ENCODE measurements at regions not wholly inside any gene's neighbourhood (a gene's known extent, or its start where the extent isn't known, plus 50 kb on each side); places are given as distances from the start of the nearest gene placed in this dataset.
"Not testable (repeated sequence)": the region's sequence is repeated elsewhere in the genome, so short reads cannot be mapped to it uniquely, and the experiment has no call there.

DNA sequence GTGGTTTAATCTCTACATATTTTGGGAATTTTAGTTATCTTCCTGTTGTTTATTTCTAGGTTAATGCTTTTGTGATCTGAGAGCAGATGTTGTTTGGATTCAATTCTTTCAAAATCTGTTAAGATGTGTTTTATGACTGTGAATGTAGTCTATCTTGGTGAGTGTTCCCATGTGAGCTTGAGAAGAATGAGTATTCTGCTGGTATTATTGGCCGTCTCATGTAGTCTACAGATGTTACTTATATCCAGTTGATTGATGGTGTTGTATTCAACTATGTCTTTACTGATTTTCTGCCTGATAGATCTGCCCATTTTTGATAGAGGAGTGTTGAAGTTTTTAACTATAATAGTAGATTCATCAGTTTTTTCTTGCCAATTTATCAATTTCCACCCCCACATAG is 141.4 kb upstream of the FOXP2 start:
- DNase-seq: no peak

DNA sequence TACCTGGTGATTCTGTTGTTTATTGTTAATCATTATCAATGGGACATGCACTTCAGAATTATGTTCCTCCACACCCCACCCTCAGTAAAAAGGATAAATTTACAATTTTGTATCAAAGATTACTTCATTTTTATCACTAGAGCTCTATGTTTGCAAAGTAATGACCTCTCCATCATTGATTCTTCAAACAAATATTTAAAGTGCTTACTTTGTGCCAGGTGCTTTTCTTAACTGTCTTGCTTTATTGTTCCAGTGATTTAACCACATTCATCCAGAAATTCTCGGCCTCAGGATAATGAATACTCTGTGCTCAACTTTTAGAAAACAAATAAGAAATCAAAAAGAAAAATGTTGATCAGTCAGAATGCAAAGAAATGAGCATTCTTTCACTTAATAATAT is 144.9 kb upstream of the FOXP2 start:
- no peak for DNase-seq

GRCh38 chr7:114267550-114267949 is 147.1 kb upstream of the FOXP2 start:
- DNase-seq: not testable (repeated sequence)

- DNase-seq: no peak
These were observed 150.6 kb upstream of the FOXP2 start for GRCh38 chr7:114264023-114264422.

- DNase-seq: no peak
These were observed 151.4 kb upstream of the FOXP2 start for GRCh38 chr7:114263219-114263618.

DNA sequence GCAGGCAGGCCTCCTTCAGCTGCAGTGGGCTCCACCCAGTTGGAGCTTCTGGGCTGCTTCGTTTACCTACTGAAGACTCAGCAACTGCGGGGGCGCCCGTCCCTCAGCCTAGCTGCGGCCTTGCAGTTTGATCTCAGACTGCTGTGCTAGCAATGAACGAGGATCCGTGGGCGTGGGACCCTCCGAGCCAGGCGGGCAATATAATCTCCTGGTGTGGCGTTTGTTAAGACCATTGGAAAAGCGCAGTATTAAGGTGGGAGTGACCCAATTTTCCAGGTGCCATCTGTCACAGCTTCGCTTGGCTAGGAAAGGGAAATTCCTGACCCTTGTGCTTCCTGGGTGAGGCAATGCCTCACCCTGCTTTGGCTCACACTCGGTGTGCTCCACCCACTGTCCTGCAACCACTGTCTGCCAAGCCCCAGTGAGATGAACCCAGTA is 159.2 kb upstream of the FOXP2 start:
- no peak for DNase-seq

GRCh38 chr7:114243646-114244045 is 171.0 kb upstream of the FOXP2 start:
- no peak for DNase-seq

GRCh38 chr7:114242992-114243507 is 171.6 kb upstream of the FOXP2 start:
- DNase-seq: no peak

DNA sequence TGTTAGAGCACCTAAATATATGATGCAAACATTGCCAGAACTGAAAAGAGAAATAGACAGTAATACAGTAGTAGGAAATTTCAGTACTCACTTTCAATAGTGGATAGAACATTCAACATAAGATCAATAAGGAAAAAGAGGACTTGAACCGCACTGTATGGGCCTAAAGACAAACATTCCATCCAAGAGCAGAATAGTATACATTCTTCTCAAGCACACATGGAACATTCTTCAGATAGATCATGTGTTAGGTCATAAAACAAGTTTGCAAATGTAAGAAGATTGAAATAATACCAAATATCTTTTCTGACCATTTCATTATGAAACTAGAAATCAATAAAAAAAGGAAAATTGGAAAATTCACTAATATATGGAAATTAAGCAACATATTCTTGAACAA is 185.4 kb upstream of the FOXP2 start:
- no peak for DNase-seq

DNA sequence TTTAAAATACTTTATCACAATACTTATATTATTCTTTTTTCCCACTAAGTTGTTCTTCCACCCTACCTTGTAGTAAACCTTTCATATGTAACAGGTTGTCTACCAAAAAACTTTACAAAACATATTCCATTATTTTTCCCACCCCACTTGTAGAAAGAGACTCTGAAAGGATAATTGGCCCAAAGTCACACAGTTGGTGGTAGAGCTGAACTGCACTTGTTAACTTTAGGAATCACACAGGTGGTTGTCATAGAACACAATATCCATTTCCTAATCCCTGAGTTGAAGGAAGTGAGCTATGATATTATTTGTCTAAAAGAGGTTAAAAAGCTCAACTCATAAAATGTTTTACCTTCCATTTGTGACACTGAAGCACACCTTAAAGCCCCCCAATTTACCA is 188.8 kb upstream of the FOXP2 start:
- no peak for DNase-seq

DNA sequence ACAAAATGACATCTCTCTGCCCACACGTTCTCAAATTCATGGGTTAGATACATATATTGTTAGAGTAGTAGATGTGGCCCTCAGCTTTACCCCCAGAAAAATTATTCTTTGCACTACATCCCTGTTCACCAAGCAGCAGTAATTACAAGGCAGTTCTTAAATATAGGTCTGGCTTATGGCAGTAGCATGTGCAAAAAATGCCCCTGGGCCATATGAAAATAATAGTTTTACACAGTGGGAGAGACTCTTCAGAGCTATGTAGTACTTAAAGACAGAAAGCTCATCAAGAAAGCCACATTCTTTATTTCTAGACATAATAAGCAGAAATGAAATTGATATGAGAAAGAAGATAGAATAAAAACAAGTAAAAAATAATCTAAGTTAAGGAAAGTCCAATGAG is 196.3 kb upstream of the FOXP2 start:
- DNase-seq: no peak

DNA sequence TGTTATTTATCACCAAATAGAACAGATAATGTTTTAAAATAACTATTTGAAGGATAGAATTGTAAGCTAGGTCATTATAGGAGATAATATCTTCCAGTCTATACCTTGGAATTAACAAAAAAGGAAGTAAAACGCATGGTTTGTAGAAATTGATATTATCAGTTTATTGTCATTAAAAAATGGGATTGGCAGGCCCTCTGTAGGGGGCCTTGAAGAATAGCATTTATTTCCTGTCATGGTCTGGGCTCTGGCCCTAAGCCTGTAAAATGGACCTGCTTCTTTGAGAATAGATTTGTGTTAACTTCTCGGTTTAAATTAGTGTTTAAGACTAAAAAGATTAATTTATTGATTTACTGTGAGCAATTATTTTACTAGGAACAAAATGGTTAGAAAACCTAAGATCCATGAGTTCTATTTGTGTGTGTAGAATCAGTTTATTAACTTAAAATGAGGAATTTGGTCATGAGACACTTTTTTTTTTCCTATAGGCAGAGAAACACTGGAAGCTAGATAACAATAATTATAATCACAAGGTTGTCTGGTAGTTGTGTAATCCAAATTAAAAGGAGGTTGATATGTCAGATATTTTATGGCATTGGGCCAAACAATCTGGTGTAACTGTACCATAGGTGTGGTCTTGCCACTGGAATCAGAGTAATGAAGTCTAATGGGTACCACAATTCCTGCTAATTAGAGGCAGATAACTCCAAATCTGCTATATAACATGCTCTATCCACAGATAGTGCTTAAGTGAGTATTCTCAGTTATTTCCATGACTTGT is 197.4 kb upstream of the FOXP2 start:
- DNase-seq: no peak

GRCh38 chr7:114214466-114214865 is 200.1 kb upstream of the FOXP2 start:
- no peak for DNase-seq

DNA sequence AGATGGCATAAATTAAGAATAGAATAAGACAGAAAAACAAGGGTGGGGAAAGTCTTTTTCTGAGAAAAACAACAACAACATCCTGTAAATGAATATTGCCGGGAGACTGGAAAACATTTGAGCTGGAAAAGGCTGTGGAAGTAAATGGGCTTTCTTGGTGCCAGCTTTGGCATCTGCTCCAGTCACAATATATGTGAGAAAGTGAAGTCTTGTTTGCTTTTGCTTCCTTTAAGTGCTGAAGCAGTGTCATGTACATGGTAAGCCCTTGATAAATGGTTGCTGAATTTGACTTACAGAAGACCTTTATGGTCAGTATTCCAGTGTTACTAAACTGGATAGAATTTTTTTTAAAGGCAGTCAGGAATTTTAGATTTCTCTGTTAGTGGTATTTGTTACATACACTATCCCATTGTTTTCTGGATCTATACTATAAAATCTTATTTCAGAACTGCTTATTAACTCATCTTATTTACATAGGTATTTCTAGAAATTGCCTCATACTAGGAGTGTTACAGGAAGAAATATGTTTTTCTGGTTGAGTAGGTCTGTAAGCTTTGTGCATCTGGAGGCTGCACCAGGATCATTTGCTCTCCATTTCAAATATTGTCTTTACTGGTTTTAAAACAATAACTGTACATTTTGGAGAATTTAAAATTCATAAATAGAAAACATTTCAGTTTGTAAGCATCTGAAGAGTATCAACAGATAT is 201.7 kb upstream of the FOXP2 start:
- DNase-seq: no peak

GRCh38 chr7:114209968-114210367 is 204.6 kb upstream of the FOXP2 start:
- DNase-seq: no peak

DNA sequence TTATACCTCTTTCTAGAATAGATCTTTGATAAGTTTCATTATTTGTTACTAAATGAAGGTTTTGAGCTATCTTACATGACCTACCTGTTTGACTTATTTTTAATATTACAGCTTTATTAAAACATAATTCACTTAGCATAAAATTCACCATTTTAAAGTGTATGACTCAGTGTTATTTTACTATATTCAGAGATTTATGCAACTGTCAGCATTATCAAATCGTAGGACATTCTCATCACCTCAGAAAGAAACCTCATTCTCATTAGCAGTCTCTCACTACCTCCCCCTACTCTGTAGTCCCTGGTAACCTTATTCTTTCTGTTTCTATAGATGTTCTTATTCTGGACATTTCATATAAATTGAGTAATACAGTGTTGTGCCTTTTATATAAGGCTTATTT is 207.9 kb upstream of the FOXP2 start:
- no peak for DNase-seq

- DNase-seq: no peak
These were observed 218.1 kb upstream of the FOXP2 start for GRCh38 chr7:114196517-114196916.

- no peak for DNase-seq
These were observed 224.2 kb upstream of the FOXP2 start for GRCh38 chr7:114190387-114190786.

GRCh38 chr7:114183311-114184088 is 231.1 kb upstream of the FOXP2 start:
- no peak for DNase-seq

- no peak for DNase-seq
These were observed 231.8 kb upstream of the FOXP2 start for GRCh38 chr7:114182837-114183236.

DNA sequence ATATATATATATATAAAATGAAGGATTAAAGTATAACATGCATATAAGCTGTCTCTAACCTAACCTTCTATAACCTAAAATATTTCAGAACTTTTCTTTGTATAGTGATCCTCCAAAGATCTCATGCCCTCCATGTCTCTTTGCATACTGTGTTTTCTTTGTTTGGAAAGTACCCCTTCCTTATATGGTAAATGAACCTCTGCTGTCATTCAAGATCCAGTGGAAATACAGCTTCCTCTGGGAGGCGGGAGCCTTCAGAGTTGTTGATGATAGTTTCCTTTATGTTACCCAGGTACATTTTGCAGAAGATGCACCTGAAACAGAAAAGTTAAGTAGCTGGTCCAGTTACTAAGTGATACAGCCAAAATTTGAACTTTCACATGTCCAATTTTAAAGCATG is 233.3 kb upstream of the FOXP2 start:
- DNase-seq: no peak

DNA sequence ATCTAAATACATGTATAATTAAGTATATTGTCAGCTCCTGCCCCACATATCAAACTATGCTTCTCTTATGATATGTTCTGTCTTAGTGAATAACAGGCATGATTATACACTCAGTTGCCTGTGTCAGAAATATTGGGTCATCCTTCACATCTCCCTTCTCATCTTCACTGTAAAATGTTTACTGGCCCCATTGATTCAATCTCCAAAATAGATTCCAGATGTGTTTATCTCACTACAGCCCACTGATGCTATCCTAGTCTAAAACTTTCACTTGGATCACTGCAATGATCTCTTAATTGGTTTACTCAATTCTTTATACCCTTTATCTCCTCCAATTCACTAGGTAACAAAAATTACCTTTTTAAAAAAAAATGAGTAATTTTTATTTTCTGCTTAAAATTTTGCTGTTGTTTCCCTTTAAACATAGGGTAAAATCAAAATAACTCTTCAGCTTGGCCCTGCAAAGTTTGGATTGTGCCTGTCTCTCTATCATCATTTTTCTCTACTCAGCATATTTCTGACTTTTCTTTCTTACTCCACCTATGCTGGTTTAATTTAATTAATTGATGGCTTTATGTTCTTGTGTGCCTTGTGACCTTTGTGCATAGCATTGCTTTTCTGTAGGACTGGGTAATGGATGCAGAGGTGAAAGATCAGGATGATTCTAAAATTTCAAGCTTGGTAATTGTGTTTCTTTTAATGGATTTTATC is 233.9 kb upstream of the FOXP2 start:
- DNase-seq: no peak

DNA sequence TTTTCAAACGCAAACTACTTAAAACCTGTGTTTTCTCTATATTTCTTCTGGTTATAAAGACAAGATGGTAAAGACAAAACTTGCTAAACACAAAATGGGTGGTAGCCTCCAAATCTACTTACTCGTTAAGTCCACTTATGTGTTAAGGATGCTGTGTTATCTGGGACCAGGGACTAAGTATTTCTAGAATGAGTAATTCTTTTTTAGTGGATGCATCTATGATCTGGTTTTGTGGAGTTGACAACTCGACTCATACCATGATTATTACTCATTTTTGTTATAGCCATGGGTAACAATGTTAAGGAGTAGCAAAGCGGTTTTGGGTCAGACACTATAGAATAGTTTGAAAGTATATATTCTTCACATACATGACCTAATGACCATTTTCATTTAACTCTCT is 239.5 kb upstream of the FOXP2 start:
- DNase-seq: no peak
